IMR-90 (cell line): ENCODE measurements at regions not wholly inside any gene's neighbourhood (a gene's known extent, or its start where the extent isn't known, plus 50 kb on each side); places are given as distances from the start of the nearest gene placed in this dataset.

Experiments used
- BHLHE40 ChIP-seq: fragments of 150-350 bp; IDR thresholded peaks from 2 replicates; pipeline ENCODE4 v1.6.1; 2016; ENCODE audit warnings: mild to moderate bottlenecking, low read depth, low read length
- CTCF ChIP-seq: conservative IDR thresholded peaks from 2 replicates; pipeline ENCODE4 v1.5.1; 2012; ENCODE audit warnings: mild to moderate bottlenecking, low read depth, low read length, improper control_type of control experiment
- MAFK ChIP-seq: IDR thresholded peaks from 2 replicates; pipeline ENCODE4 v1.6.1; 2012; ENCODE audit warnings: low read depth, low read length, improper control_type of control experiment
- MAZ ChIP-seq: IDR thresholded peaks from 2 replicates; pipeline ENCODE4 v1.6.1; 2012; ENCODE audit warnings: low read depth, mild to moderate bottlenecking, low read length, improper control_type of control experiment, moderate library complexity, borderline replicate concordance
- POLR2A ChIP-seq: IDR thresholded peaks from 2 replicates; pipeline ENCODE4 v1.6.1; 2012; ENCODE audit warnings: mild to moderate bottlenecking, low read depth, low read length
- RFX5 ChIP-seq: IDR thresholded peaks from 2 replicates; pipeline ENCODE4 v1.8.0; 2012; ENCODE audit warnings: low read depth, mild to moderate bottlenecking, low read length, moderate library complexity
- SMC3 ChIP-seq: fragments of 150-350 bp; IDR thresholded peaks from 2 replicates; pipeline ENCODE4 v1.6.1; 2016; ENCODE audit warnings: low read depth, mild to moderate bottlenecking, antibody characterized with exemption, low read length, moderate library complexity

- TF ChIP-seq CTCF, result no peak
- no peak for TF ChIP-seq POLR2A
- TF ChIP-seq MAFK, result no peak
- no peak for TF ChIP-seq RFX5
- TF ChIP-seq BHLHE40, result no peak
- no peak for TF ChIP-seq MAZ
- TF ChIP-seq SMC3, result no peak
Observed at GRCh38 chr4:58357947-58358346, 1247.8 kb upstream of the IGFBP7 start.
